NCI-H2196 treated with DMSO at 0.1 percent for 48 hours (cell line): ENCODE measurements at regions not wholly inside any gene's neighbourhood (a gene's known extent, or its start where the extent isn't known, plus 50 kb on each side); places are given as distances from the start of the nearest gene placed in this dataset.
"Not testable (repeated sequence)": the region's sequence is repeated elsewhere in the genome, so short reads cannot be mapped to it uniquely, and the experiment has no call there.

Experiments
- DNase-seq: peaks from one replicate; lab custom pipeline; 2025; ENCODE audit not compliant: unreplicated experiment; lab: John Stamatoyannopoulos, UW

DNA sequence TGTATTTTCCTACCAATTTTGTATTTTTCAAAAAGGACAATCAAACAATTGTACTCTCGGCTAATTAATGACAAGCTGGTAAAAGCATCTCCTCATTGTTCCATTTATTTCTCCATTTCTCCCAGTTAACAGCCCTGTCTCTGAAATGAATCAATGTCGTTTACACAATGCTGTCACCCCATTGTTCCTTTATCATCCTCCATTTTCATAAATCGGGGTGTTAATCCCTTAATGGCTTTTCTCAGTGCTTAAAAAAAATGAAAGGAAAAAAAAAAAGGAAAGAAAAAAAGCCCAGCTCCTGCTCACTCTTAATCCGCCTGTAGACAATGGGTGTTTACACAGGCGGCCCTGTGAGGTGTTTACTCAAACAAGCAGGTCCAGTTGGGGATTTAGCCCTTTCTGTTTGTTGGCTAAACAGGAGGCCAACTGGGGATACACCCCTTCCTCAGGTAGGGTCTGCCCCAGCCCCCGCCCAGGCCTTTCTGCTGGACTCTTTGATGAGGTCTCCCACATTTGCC, 86.8 kb upstream of the SALL1 start:
- no peak for DNase-seq

DNA sequence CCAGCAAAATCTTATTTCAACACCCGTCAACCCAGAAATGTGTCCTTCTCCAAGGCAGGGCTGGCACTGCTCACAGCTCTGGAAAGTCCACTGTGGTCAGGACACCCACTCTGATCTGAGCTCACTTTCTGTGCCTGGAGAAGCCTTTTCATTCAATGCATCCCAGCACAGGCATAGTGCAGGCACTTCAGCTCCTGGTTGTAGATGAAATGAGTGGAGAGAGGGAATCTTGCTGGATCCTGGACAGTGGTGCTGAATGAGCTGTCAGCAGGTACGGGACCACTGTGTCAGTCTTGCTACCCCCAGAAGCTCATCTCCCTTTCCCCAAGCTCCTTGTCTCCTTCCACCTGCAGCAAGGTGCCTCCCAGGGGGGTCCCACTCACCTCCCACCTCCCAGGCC, 86.1 kb upstream of the SALL1 start:
- DNase-seq: no peak

DNA sequence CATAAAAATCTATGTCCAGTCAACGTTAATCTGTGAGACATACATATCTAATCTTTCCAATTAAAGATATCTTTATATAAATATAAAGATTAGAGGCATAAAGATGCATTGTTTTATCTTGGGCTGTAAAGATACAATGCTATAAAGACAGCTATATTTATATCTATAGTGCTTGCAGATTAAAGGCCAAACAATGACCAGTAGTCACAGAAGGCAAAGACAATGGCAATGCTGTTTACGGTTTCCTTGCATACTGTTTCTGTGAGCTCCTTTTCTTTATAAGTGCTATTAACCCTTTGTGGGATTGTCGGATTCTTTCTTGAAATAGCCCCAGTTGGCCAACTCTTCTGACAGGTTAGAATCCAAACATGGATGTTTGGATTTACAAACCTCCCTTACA, 85.5 kb upstream of the SALL1 start:
- no peak for DNase-seq

DNA sequence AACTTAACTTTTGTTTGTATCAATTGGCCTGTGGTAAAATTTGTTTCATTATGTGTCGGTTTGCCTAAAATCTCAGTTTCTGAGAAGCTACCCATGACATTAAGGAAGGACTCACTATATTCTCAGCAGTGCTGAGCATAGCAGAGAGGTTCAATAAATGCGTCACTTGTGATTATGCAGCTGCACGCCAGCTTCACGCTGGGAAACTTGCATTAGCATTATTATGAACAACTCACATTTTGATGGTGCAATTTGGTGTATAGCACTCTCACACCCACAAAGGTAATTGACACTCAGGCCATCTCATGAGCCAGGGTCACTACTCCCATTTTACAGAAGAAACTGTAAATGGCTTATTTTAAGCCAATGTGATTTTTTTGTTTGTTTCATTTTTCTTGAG, 80.6 kb upstream of the SALL1 start:
- no peak for DNase-seq

DNA sequence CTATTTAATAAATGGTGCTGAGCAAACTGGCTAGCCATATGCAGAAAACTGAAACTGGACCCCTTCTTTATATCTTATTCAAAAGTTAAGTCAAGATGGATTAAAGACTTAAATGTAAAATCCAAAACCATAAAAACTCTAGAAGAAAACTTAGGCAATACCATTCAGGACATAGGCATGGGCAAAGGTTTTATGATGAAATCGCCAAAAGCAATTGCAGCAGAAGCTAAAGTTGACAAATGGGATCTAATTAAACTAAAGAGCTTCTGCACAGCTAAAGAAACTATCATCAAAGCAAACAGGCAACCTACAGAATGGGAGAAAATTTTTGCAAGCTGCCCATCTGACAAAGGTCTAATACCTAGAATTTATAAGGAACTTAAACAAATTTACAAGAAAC, 79.0 kb upstream of the SALL1 start:
- DNase-seq: not testable (repeated sequence)

DNA sequence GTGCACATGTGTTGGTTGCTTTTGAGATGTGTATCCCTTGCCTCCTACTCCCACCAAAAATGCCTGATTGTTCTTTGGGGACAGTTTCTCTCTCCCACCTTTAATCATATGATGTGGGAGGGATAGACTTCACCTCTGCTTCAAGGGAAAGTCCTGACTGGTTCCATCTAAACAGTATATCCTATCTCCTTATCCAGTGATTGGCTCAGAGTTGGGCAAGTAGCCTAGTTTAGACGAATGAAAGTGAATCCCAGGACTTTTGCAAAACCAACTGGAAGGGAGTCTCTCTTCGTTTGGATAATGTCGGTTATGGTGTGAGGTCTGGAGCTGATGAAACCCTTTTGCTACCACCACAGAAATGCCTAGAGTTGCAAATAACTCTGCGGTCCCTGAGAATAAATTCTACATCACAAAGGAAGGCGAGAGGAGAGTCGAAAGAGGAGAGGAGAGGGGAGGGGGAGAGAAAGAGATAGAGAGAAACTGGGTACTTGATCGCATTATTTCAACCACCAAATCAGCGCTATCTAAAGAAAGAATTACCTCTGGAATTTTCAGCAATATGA, 77.1 kb upstream of the SALL1 start:
- DNase-seq: no peak

DNA sequence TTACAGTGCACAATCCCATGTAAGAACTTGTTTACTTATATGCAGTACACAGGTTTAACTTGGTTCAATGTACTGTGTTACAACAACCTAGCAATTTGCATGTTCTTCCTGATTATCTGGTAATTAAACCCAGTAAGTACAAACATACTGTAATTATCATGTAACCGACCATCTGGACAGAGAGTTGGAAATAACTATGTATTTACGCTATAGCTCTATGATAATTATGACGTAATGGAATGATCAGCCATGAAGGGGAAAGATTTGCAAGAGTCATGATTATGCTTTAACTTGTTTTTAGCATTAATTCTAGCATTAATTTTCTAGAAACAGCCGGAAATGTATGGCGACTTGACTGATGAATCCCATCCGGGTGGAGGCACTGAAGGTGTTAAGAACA, 74.8 kb upstream of the SALL1 start:
- DNase-seq: no peak

DNA sequence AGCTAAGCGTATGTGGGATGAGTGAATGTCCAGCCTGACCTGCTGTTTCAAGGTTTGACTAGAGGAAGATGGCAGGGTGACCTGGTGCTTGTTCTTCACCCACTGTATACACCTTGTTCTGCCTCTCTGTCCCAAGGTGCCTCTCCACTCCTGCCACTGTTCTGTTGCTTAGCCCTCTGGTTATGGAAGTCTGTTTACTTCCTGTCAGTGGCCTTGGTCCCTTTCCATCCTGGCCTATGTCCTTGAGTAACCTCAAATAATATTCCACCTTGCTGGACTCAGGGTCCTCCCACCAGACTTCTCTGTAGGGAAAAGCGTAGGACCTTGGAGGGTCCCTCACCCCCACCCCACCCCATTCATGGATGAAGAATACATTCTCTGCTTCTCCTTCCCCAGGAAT, 73.2 kb upstream of the SALL1 start:
- DNase-seq: no peak

DNA sequence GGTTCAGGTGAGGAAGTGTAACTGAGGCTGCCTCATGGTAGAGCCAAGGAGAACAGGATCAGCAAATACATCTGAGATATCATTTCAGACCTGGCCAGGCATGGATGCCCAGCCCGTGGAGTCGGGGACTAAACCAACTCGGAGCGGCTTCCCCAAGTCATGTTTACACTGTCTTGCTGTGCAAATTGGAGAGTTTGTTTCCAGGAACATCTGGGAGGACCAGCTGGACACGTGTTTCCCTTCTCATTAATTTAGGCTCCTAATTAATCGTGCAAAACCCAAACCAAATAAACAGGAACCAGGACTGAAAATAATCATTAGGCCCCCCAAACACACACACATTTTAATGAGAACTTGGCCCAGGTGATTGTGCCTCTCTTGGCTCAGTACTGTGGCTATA, 70.9 kb upstream of the SALL1 start:
- DNase-seq: no peak

DNA sequence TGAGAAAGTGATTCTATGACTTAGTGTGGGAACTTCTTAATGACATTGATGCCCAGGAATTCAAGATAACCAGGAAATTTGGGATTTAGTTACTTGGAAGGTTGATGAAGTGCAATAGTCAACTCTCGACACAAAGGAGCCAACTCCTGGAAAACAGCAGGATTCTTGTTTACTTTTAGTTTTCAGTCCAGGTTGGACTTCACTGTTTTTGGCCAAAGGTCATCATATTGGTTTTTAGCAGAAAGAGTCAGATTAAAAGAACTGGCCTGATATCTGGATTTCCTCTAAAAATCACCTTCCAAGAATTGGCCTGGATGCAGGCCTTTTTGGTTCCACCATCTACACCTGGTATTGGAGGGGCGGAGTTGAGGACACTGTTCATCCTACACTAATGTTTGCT, 60.1 kb upstream of the SALL1 start:
- DNase-seq: no peak

DNA sequence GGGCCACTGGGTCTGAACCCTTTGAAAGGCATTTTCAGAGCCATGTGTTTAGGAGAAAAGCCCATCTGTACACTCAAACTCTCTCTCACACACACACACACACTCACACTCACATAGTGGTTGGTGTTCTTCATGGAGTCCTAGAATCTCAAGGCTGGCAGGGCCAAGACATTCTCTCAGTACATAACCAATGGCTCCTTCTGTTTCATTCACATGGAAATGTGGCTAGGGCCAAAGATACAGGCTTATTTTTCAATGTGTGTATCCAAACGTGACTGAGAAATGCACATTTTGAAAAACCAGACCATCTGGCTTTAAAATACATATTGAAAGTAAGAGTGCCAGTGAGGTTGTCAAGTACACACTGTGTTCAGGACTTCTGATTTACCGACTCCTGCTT, 59.0 kb upstream of the SALL1 start:
- DNase-seq: no peak

DNA sequence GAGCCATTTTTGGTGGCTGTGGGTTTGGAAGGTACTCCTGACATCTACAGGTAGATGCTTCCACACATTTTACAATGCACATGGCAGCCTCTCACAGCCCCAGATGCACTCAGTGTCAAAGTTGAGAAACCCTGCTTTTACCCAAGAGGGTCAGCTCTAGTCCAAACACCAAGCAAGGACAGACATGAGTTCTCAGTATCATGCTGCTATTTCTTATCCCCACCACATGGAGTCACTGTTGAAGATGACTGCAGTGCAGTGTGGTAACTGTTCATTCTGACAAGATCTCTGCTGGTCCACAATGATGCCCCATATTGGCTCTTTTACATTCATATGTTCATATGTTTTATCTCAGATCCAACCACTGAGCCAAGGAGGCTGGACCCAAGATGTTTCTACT, 50.5 kb upstream of the SALL1 start:
- DNase-seq: no peak
